CD4-positive, alpha-beta T cell (primary cell): ENCODE measurements at regions not wholly inside any gene's neighbourhood (a gene's known extent, or its start where the extent isn't known, plus 50 kb on each side); places are given as distances from the start of the nearest gene placed in this dataset.

Experiments
- ATAC-seq: fragments of 200-7000 bp; cut with Tn5 transposase; one replicate; pipeline ENCODE4 v1.10.0; 2022; ENCODE audit warnings: mild to moderate bottlenecking; ENCODE audit not compliant: poor library complexity
- CTCF ChIA-PET: fragments of 350-600 bp; sonication (Branson Sonifier 250); formaldehyde crosslinking; loops from one replicate; lab custom pipeline; 2021; ENCODE audit warnings: antibody characterized with exemption, inconsistent platforms; lab: Charles Lee
- POLR2A ChIA-PET: fragments of 350-600 bp; sonication (Branson Sonifier 250); formaldehyde crosslinking; loops from one replicate; lab custom pipeline; 2021; ENCODE audit warnings: antibody characterized with exemption, inconsistent platforms; lab: Charles Lee
- DNase-seq, 14 experiments: peaks; one replicate each; pipeline ENCODE4 v3.0.0-alpha.2; 2013 to 2020; ENCODE audit warnings: mixed read lengths in 2 of 14
- H3K27ac ChIP-seq, 2 donors: one replicate each; pipeline versions ENCODE4 v1.5.1 to v1.7.0; 2013; ENCODE audit warnings: low read length in 2 of 2, low read depth in 1 of 2, mild to moderate bottlenecking in 1 of 2
- H3K27me3 ChIP-seq, 2 experiments: 1 replicate in 1 of 2; 2 replicates in 1 of 2; pipeline versions ENCODE4 v1.6.1 to v1.7.0; 2013; ENCODE audit warnings: low read length in 2 of 2, control low read depth in 1 of 2, mild to moderate bottlenecking in 1 of 2, moderate library complexity in 1 of 2; ENCODE audit not compliant: insufficient read depth in 2 of 2, control insufficient read depth in 1 of 2
- H3K36me3 ChIP-seq: one replicate; pipeline ENCODE4 v1.6.1; 2013; ENCODE audit warnings: low read length, control low read depth; ENCODE audit not compliant: insufficient read depth
- H3K4me1 ChIP-seq: one replicate; pipeline ENCODE4 v1.6.1; 2013; ENCODE audit warnings: low read length, control low read depth; ENCODE audit not compliant: insufficient read depth
- H3K4me3 ChIP-seq: one replicate; pipeline ENCODE4 v1.5.1; 2013; ENCODE audit warnings: mild to moderate bottlenecking, low read length, moderate library complexity
- H3K9me3 ChIP-seq, 2 experiments: 1 replicate in 1 of 2; 2 replicates in 1 of 2; pipeline versions ENCODE4 v1.6.1 to v1.7.0; 2013; ENCODE audit warnings: low read length in 2 of 2, mild to moderate bottlenecking in 2 of 2, control low read depth in 1 of 2, moderate library complexity in 1 of 2; ENCODE audit not compliant: control insufficient read depth in 1 of 2, insufficient read depth in 1 of 2
- H3K27ac Mint-ChIP-seq: one replicate; pipeline ENCODE4 v1.8.0; 2020; ENCODE audit warnings: mixed read lengths
- H3K27me3 Mint-ChIP-seq: one replicate; pipeline ENCODE4 v1.8.0; 2021; ENCODE audit warnings: mixed read lengths
- H3K36me3 Mint-ChIP-seq: one replicate; pipeline ENCODE4 v1.8.0; 2021; ENCODE audit warnings: low read depth, mixed read lengths
- H3K4me1 Mint-ChIP-seq: one replicate; pipeline ENCODE4 v1.8.0; 2021; ENCODE audit warnings: low read depth, mixed read lengths
- H3K4me3 Mint-ChIP-seq: one replicate; pipeline ENCODE4 v1.8.0; 2020; ENCODE audit warnings: mild to moderate bottlenecking, mixed read lengths
- H3K9me3 Mint-ChIP-seq: one replicate; pipeline ENCODE4 v1.8.0; 2020; ENCODE audit warnings: mixed read lengths
- intact Hi-C, 2 experiments: fragments of 100-400 bp; cut with DNase I in 1 of 2; cut with micrococcal nuclease in 1 of 2; formaldehyde crosslinking; loops; one replicate each; pipeline versions ENCODE4 v1.15.1 to v1.9.0; 2023 to 2025; cut with DNase I, micrococcal nuclease
- TF ChIP-seq, protein P1 (sequence below): fragments of 200-600 bp; IDR thresholded peaks from one replicate; pipeline ENCODE4 v1.8.0; 2022; ENCODE audit warnings: antibody characterized with exemption, mild to moderate bottlenecking

DNA sequence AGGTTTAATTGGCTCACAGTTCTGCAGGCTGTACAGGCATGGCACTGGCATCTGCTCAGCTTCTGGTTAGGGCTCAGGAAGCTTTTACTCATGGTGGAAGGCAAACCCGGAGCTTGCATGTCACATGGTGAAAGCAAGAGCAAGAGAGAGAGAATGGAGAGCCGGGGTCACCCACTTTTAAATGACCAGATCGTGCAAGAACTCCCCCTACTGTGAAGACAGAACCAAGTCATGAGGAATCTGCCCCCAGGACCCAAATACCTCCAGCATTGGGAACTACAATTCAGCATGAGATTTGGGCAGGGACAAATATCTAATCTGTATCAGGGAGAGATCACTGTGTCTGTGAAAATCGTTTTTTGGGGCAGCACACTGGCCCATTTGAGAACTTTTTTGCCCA, 110.0 kb upstream of the MYO3A start:
- Mint-ChIP-seq H3K36me3 (no peaks in the 10 kb centered on the region), H3K27me3 (peaks cover 14% of the 10 kb centered on the region), H3K27ac (no peak overlapping the region), H3K4me3 (no peak overlapping the region), H3K9me3 (no peaks in the 10 kb centered on the region), H3K4me1 (no peaks in the 10 kb centered on the region)
- Histone ChIP-seq H3K4me1 (peaks cover 3% of the 10 kb centered on the region), H3K9me3 (no peaks in the 10 kb centered on the region), H3K4me3 (no peak overlapping the region), H3K36me3 (no peaks in the 10 kb centered on the region), H3K27ac (no peak overlapping the region), H3K27me3 (no peaks in the 10 kb centered on the region)
- intact Hi-C loops: no loop called here
- TF ChIP-seq, protein P1, sequence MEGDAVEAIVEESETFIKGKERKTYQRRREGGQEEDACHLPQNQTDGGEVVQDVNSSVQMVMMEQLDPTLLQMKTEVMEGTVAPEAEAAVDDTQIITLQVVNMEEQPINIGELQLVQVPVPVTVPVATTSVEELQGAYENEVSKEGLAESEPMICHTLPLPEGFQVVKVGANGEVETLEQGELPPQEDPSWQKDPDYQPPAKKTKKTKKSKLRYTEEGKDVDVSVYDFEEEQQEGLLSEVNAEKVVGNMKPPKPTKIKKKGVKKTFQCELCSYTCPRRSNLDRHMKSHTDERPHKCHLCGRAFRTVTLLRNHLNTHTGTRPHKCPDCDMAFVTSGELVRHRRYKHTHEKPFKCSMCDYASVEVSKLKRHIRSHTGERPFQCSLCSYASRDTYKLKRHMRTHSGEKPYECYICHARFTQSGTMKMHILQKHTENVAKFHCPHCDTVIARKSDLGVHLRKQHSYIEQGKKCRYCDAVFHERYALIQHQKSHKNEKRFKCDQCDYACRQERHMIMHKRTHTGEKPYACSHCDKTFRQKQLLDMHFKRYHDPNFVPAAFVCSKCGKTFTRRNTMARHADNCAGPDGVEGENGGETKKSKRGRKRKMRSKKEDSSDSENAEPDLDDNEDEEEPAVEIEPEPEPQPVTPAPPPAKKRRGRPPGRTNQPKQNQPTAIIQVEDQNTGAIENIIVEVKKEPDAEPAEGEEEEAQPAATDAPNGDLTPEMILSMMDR: no peak
- ChIA-PET POLR2A (no interaction called here), CTCF (no interaction called here)
- ATAC-seq (no peak), DNase-seq (no peak)

DNA sequence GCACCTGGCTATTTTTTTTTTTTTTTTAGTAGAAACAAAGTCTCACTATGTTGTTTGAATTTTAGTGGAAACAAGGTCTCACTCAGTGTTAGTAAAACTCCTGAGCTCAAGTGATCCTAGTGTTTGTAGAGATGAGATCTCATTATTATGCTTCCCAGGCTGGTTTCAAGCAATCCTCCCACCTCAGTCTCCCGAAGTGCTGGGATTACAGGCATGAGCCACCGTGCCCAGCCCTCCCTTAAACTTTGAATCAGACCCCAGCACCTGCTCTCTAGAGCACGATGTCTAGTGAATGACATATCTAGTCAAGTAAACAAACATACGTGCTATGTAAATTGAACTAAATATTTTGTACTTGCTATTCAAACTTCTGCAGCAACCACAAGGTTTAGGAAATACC, 105.6 kb upstream of the MYO3A start:
- no peaks in the 10 kb centered on the region for H3K36me3 Mint-ChIP-seq
- no peak overlapping the region for H3K27ac Mint-ChIP-seq
- no peak overlapping the region for H3K4me3 ChIP-seq
- no peaks in the 10 kb centered on the region for H3K4me1 ChIP-seq
- H3K27me3 ChIP-seq: no peaks in the 10 kb centered on the region
- intact Hi-C loops: no loop called here
- TF ChIP-seq, protein P1: no peak
- ChIA-PET POLR2A (no interaction called here), CTCF (no interaction called here)
- no peak for DNase-seq
- H3K9me3 Mint-ChIP-seq: no peaks in the 10 kb centered on the region
- no peak for ATAC-seq
- H3K27ac ChIP-seq: no peak overlapping the region
- peaks cover 14% of the 10 kb centered on the region for H3K27me3 Mint-ChIP-seq
- H3K9me3 ChIP-seq: no peaks in the 10 kb centered on the region
- H3K36me3 ChIP-seq: no peaks in the 10 kb centered on the region
- H3K4me1 Mint-ChIP-seq: no peaks in the 10 kb centered on the region
- no peak overlapping the region for H3K4me3 Mint-ChIP-seq

DNA sequence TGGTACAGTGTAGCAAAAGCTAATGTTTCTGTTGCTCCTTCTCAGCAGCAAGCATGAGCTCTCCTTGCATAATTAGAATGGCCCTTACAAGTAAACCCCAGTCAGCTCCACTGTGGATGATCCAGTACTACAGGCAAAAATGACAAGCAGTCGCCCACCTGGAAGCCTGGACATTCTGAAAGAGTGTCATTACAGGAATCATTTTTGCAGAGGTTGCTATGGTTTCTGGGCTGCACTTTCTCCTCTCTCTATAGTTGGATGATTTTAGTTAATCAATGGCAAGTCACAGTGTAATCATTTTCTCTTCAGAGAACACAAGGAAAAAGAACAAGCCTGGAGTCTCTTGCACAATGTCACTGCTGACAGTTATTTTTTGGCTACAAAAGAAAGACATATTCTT, 102.9 kb upstream of the MYO3A start:
- H3K4me3 Mint-ChIP-seq: no peak overlapping the region
- ChIA-PET POLR2A (no interaction called here), CTCF (no interaction called here)
- intact Hi-C loops: no loop called here
- Histone ChIP-seq H3K27me3 (no peaks in the 10 kb centered on the region), H3K27ac (no peak overlapping the region), H3K4me1 (no peaks in the 10 kb centered on the region), H3K4me3 (no peak overlapping the region), H3K9me3 (no peaks in the 10 kb centered on the region), H3K36me3 (no peaks in the 10 kb centered on the region)
- H3K4me1 Mint-ChIP-seq: no peaks in the 10 kb centered on the region
- ATAC-seq (no peak), DNase-seq (no peak)
- peaks cover 18% of the 10 kb centered on the region for H3K27me3 Mint-ChIP-seq
- TF ChIP-seq, protein P1: no peak
- no peak overlapping the region for H3K27ac Mint-ChIP-seq
- H3K9me3 Mint-ChIP-seq: peaks cover 4% of the 10 kb centered on the region
- no peaks in the 10 kb centered on the region for H3K36me3 Mint-ChIP-seq
